ENCODE measurements at regions not wholly inside any gene's neighbourhood (a gene's known extent, or its start where the extent isn't known, plus 50 kb on each side); places are given as distances from the start of the nearest gene placed in this dataset.
"Not testable (repeated sequence)": the region's sequence is repeated elsewhere in the genome, so short reads cannot be mapped to it uniquely, and the experiment has no call there.

DNA sequence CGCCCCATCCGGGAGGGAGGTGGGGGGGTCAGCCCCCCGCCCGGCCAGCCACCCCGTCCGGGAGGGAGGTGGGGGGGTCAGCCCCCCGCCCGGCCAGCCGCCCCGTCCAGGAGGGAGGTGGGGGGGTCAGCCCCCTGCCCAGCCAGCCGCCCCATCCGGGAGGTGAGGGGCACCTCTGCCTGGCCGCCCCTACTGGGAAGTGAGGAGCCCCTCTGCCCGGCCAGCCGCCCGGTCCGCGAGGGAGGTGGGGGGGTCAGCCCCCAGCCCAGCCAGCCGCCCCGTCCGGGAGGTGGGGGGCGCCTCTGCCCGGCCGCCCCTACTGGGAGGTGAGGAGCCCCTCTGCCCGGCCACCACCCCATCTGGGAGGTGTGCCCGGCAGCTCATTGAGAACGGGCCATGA is 76.6 kb upstream of the MS4A8 start:
- TF ChIP-seq, protein P1, sequence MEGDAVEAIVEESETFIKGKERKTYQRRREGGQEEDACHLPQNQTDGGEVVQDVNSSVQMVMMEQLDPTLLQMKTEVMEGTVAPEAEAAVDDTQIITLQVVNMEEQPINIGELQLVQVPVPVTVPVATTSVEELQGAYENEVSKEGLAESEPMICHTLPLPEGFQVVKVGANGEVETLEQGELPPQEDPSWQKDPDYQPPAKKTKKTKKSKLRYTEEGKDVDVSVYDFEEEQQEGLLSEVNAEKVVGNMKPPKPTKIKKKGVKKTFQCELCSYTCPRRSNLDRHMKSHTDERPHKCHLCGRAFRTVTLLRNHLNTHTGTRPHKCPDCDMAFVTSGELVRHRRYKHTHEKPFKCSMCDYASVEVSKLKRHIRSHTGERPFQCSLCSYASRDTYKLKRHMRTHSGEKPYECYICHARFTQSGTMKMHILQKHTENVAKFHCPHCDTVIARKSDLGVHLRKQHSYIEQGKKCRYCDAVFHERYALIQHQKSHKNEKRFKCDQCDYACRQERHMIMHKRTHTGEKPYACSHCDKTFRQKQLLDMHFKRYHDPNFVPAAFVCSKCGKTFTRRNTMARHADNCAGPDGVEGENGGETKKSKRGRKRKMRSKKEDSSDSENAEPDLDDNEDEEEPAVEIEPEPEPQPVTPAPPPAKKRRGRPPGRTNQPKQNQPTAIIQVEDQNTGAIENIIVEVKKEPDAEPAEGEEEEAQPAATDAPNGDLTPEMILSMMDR (IDR thresholded peaks at IDR 0.05; ENCODE audit: low read length): not testable (repeated sequence)
- not testable (repeated sequence) for TF ChIP-seq EZH2 (IDR thresholded peaks at IDR 0.05; ENCODE audit: borderline replicate concordance, low read length)
